HepG2 (cell line): ENCODE measurements at regions not wholly inside any gene's neighbourhood (a gene's known extent, or its start where the extent isn't known, plus 50 kb on each side); places are given as distances from the start of the nearest gene placed in this dataset.

Source experiments
- ATAC-seq: fragments of 200-7000 bp; cut with Tn5 transposase; 3 replicates; pipeline ENCODE4 v1.9.1; 2020; ENCODE audit warnings: mild to moderate bottlenecking, moderate library complexity
- BruUV-seq: library from RNA; stranded (reverse); fragments of 400-500 nt; replicated peaks from 2 replicates; lab custom pipeline; 2021; lab: Mats Ljungman, UMichigan
- CTCF ChIA-PET: fragments of 300-600 bp; formaldehyde crosslinking; extraction: SDS; loops from one replicate; lab custom pipeline; 2021; ENCODE audit warnings: low total read pairs, inconsistent platforms, low intra/inter-chr PET ratio; lab: Yijun Ruan, JAX
- POLR2A ChIA-PET: fragments of 350-600 bp; sonication (Branson Sonifier 250); formaldehyde crosslinking; loops from one replicate; lab custom pipeline; 2020; ENCODE audit warnings: antibody characterized with exemption, inconsistent platforms; lab: Yijun Ruan, JAX
- DNase-seq: peaks from one replicate; pipeline ENCODE4 v3.0.0-alpha.2; 2015; ENCODE audit warnings: low spot score
- FAIRE-seq: peaks from 3 replicates; lab custom pipeline; 2011; peaks lifted over from hg19 to GRCh38; lab: Jason Lieb, UNC
- H2AFZ ChIP-seq: one replicate; pipeline ENCODE4 v1.6.1; 2011; ENCODE audit warnings: low read length, inconsistent platforms
- H3K27ac ChIP-seq: fragments of 300-600 bp; 3 replicates; pipeline ENCODE4 v1.8.0; 2011; ENCODE audit warnings: mixed run types, mild to moderate bottlenecking, mixed read lengths, low read length, inconsistent platforms; ENCODE audit not compliant: insufficient read depth; ENCODE audit errors: extremely low read length
- H3K27me3 ChIP-seq, 2 experiments: fragments of 200-600 bp in 1 of 2; 2 replicates in 1 of 2; 3 replicates in 1 of 2; pipeline versions ENCODE4 v1.6.0 to v1.8.0; 2011; ENCODE audit warnings: low read length in 2 of 2, mild to moderate bottlenecking in 2 of 2, moderate library complexity in 2 of 2, inconsistent platforms in 1 of 2; ENCODE audit not compliant: insufficient read depth in 2 of 2, control insufficient read depth in 1 of 2
- H3K36me3 ChIP-seq, 2 experiments: fragments of 200-600 bp in 1 of 2; replicated peaks in 1 of 2; 2 replicates in 1 of 2; 3 replicates in 1 of 2; pipeline versions ENCODE4 v1.5.1 to v1.8.0; 2011; ENCODE audit warnings: low read length in 2 of 2, inconsistent platforms in 1 of 2; ENCODE audit not compliant: insufficient read depth in 2 of 2, control insufficient read depth in 1 of 2
- H3K4me1 ChIP-seq: 2 replicates; pipeline ENCODE4 v1.5.1; 2012; ENCODE audit warnings: low read length, inconsistent platforms; ENCODE audit not compliant: insufficient read depth
- H3K4me2 ChIP-seq: 2 replicates; pipeline ENCODE4 v1.6.0; 2011; ENCODE audit warnings: low read depth, low read length, inconsistent platforms
- H3K4me3 ChIP-seq, 3 experiments: fragments of 200-600 bp in 1 of 3; sonication (generic), shearing (Covaris generic) in 1 of 3; replicated peaks in 1 of 3; 2 replicates each; pipeline ENCODE4 v1.5.1; 2011 to 2016; ENCODE audit warnings: low read length in 3 of 3, inconsistent platforms in 2 of 3, low read depth in 2 of 3, mild to moderate bottlenecking in 2 of 3, control low read depth in 1 of 3, mixed read lengths in 1 of 3; ENCODE audit not compliant: insufficient read depth in 1 of 3
- H3K79me2 ChIP-seq: one replicate; pipeline ENCODE4 v1.6.1; 2011; ENCODE audit warnings: low read length, inconsistent platforms; ENCODE audit not compliant: insufficient read depth
- H3K9ac ChIP-seq: 2 replicates; pipeline ENCODE4 v1.6.0; 2011; ENCODE audit warnings: mild to moderate bottlenecking, low read depth, low read length, inconsistent platforms; ENCODE audit not compliant: insufficient read depth
- H3K9me3 ChIP-seq: 2 replicates; pipeline ENCODE4 v1.5.1; 2012; ENCODE audit warnings: mild to moderate bottlenecking, low read length
- H4K20me1 ChIP-seq: 2 replicates; pipeline ENCODE4 v1.6.0; 2011; ENCODE audit warnings: inconsistent platforms, mild to moderate bottlenecking, low read length, moderate library complexity; ENCODE audit not compliant: insufficient read depth
- CBFB ChIP-seq: sonication (generic); formaldehyde crosslinking; IDR thresholded peaks from 2 replicates; pipeline ENCODE4 v1.4.0; 2020; ENCODE audit warnings: missing genetic modification reagents
- EHMT2 ChIP-seq: fragments of 200-600 bp; sonication (generic); IDR thresholded peaks from 2 replicates; pipeline ENCODE4 v1.7.0; 2017; ENCODE audit warnings: antibody characterized with exemption, low read depth, low read length, borderline replicate concordance
- FOXA3 ChIP-seq: IDR thresholded peaks from 2 replicates; pipeline ENCODE4 v1.6.1; 2016; ENCODE audit warnings: missing genetic modification reagents, missing compliant biosample characterization
- FOXK1 ChIP-seq: sonication (generic); formaldehyde crosslinking; IDR thresholded peaks from 2 replicates; pipeline ENCODE4 v1.4.0; 2020; ENCODE audit warnings: low read depth, missing genetic modification reagents, borderline replicate concordance
- MIXL1 ChIP-seq: IDR thresholded peaks from 2 replicates; pipeline ENCODE4 v1.6.1; 2016
- RCOR2 ChIP-seq: IDR thresholded peaks from 2 replicates; pipeline ENCODE4 v1.6.1; 2016; ENCODE audit warnings: missing biosample characterization, missing genetic modification reagents
- SOX13 ChIP-seq, 3 experiments: fragments of 450-650 bp in 1 of 3; sonication (generic) in 1 of 3; formaldehyde crosslinking in 1 of 3; IDR thresholded peaks in 2 of 3; conservative IDR thresholded peaks in 1 of 3; 2 replicates each; pipeline versions ENCODE4 v1.5.0 to v1.6.1; 2016 to 2020; ENCODE audit warnings: antibody characterized with exemption in 1 of 3, mild to moderate bottlenecking in 1 of 3, missing compliant biosample characterization in 1 of 3, missing genetic modification reagents in 1 of 3, moderate library complexity in 1 of 3
- ZNF3 ChIP-seq: IDR thresholded peaks from 2 replicates; pipeline ENCODE4 v1.7.0; 2017; ENCODE audit warnings: inconsistent platforms
- ZNF687 ChIP-seq: sonication (generic); formaldehyde crosslinking; IDR thresholded peaks from 2 replicates; pipeline ENCODE4 v1.5.1; 2020; ENCODE audit warnings: mild to moderate bottlenecking, missing genetic modification reagents, moderate library complexity
- WGBS: methylation state at CpG from one replicate; pipeline ENCODE4 v1.1.6; 2017; ENCODE audit warnings: low lambda C conversion rate; 5-methylcytosine and 5-hydroxymethylcytosine counted together
- in situ Hi-C: cut with HindIII; loops from 2 replicates; pipeline ENCODE4 v1.10.0; 2017; ENCODE audit warnings: low pct_unique_long_range_greater_than_20kb; ENCODE audit not compliant: extremely low pct_ligation_motif_present
- intact Hi-C: fragments of 100-400 bp; cut with micrococcal nuclease; formaldehyde crosslinking; loops from one replicate; pipeline ENCODE4 v1.10.0; 2022; ENCODE audit not compliant: unreplicated experiment
- TF ChIP-seq, protein P1 (sequence below): sonication (generic); formaldehyde crosslinking; IDR thresholded peaks from 2 replicates; pipeline ENCODE4 v1.5.1; 2020; ENCODE audit warnings: mild to moderate bottlenecking, missing genetic modification reagents, borderline replicate concordance
- TF ChIP-seq, protein P2 (sequence below): sonication (generic); formaldehyde crosslinking; conservative IDR thresholded peaks from 2 replicates; pipeline ENCODE4 v1.4.0; 2020; ENCODE audit warnings: mild to moderate bottlenecking, missing genetic modification reagents, moderate library complexity

DNA sequence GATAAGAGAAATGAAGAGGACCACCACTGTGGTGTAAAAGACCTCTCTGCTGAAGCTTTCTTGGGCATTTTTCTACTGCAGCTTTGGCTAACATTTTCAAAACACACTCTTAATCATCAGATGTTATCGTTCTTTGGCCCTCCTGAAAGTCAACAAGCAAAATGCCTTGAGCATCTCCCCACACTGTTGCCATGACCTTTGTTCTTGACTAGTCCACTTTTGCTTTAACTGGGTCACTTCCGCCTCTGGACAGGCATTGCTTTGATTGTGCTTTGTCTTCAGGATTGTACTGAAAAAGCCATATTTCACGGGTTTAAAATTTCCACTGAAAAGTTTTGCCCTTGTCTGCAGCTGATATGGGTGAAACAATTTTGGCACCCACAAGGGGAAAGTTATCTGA, 107.8 kb upstream of the CXCL12 start:
- CTCF ChIA-PET = no interaction called here
- ATAC-seq = peak; percentile 73
- Histone ChIP-seq H4K20me1 (no peaks in the 10 kb centered on the region), H2AFZ (no peak overlapping the region), H3K36me3 (no peaks in the 10 kb centered on the region), H3K4me2 (0 out of 2 replicates have a peak overlapping the region, but pooled peaks have one; percentile 5), H3K9me3 (no peaks in the 10 kb centered on the region), H3K27me3 (no peaks in the 10 kb centered on the region), H3K9ac (no peak overlapping the region), H3K79me2 (no peaks in the 10 kb centered on the region), H3K27ac (no peak overlapping the region), H3K4me1 (peaks cover 13% of the 10 kb centered on the region), H3K4me3 (no peak overlapping the region; a peak in 1 of 6 replicates)
- intact Hi-C loops = no loop called here
- no TSS peak for BruUV-seq
- in situ Hi-C loops = no loop called here
- DNase-seq = peak; percentile 53
- POLR2A ChIA-PET = no interaction called here
- 2% methylated on average over 3 of the region's 3 CpGs for WGBS
- FAIRE-seq = peak; percentile 68
- TF ChIP-seq CBFB (no peak), ZNF3 (CRISPR knock-in tag) (no peak), FOXK1 (CRISPR knock-in tag) (0 out of 2 replicates have a peak, but pooled peaks have one; percentile 28), MIXL1 (0 out of 2 replicates have a peak, but pooled peaks have one; percentile 34), SOX13 (IDR thresholded peaks at IDR 0.05) (no peak), SOX13 (CRISPR knock-in tag; conservative IDR thresholded peaks at IDR 0.05 in 1 of 2, IDR thresholded peaks at IDR 0.05 in 1 of 2) (peak in 1 of 2 experiments; percentile 65; a peak in 1 of 4 replicates), ZNF687 (CRISPR knock-in tag) (no peak), EHMT2 (peak; percentile 28; the same call in 1 of the 2 replicates), RCOR2 (CRISPR knock-in tag) (peak; percentile 43; the same call in 1 of the 2 replicates), FOXA3 (CRISPR knock-in tag) (peak; percentile 67)
- TF ChIP-seq, protein P1, sequence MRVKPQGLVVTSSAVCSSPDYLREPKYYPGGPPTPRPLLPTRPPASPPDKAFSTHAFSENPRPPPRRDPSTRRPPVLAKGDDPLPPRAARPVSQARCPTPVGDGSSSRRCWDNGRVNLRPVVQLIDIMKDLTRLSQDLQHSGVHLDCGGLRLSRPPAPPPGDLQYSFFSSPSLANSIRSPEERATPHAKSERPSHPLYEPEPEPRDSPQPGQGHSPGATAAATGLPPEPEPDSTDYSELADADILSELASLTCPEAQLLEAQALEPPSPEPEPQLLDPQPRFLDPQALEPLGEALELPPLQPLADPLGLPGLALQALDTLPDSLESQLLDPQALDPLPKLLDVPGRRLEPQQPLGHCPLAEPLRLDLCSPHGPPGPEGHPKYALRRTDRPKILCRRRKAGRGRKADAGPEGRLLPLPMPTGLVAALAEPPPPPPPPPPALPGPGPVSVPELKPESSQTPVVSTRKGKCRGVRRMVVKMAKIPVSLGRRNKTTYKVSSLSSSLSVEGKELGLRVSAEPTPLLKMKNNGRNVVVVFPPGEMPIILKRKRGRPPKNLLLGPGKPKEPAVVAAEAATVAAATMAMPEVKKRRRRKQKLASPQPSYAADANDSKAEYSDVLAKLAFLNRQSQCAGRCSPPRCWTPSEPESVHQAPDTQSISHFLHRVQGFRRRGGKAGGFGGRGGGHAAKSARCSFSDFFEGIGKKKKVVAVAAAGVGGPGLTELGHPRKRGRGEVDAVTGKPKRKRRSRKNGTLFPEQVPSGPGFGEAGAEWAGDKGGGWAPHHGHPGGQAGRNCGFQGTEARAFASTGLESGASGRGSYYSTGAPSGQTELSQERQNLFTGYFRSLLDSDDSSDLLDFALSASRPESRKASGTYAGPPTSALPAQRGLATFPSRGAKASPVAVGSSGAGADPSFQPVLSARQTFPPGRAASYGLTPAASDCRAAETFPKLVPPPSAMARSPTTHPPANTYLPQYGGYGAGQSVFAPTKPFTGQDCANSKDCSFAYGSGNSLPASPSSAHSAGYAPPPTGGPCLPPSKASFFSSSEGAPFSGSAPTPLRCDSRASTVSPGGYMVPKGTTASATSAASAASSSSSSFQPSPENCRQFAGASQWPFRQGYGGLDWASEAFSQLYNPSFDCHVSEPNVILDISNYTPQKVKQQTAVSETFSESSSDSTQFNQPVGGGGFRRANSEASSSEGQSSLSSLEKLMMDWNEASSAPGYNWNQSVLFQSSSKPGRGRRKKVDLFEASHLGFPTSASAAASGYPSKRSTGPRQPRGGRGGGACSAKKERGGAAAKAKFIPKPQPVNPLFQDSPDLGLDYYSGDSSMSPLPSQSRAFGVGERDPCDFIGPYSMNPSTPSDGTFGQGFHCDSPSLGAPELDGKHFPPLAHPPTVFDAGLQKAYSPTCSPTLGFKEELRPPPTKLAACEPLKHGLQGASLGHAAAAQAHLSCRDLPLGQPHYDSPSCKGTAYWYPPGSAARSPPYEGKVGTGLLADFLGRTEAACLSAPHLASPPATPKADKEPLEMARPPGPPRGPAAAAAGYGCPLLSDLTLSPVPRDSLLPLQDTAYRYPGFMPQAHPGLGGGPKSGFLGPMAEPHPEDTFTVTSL = peak; percentile 73; the same call in 1 of the 2 replicates
- TF ChIP-seq, protein P2, sequence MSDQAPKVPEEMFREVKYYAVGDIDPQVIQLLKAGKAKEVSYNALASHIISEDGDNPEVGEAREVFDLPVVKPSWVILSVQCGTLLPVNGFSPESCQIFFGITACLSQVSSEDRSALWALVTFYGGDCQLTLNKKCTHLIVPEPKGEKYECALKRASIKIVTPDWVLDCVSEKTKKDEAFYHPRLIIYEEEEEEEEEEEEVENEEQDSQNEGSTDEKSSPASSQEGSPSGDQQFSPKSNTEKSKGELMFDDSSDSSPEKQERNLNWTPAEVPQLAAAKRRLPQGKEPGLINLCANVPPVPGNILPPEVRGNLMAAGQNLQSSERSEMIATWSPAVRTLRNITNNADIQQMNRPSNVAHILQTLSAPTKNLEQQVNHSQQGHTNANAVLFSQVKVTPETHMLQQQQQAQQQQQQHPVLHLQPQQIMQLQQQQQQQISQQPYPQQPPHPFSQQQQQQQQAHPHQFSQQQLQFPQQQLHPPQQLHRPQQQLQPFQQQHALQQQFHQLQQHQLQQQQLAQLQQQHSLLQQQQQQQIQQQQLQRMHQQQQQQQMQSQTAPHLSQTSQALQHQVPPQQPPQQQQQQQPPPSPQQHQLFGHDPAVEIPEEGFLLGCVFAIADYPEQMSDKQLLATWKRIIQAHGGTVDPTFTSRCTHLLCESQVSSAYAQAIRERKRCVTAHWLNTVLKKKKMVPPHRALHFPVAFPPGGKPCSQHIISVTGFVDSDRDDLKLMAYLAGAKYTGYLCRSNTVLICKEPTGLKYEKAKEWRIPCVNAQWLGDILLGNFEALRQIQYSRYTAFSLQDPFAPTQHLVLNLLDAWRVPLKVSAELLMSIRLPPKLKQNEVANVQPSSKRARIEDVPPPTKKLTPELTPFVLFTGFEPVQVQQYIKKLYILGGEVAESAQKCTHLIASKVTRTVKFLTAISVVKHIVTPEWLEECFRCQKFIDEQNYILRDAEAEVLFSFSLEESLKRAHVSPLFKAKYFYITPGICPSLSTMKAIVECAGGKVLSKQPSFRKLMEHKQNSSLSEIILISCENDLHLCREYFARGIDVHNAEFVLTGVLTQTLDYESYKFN = peak; percentile 35; the same call in 1 of the 2 replicates
